DND-41 (cell line): ENCODE measurements at regions not wholly inside any gene's neighbourhood (a gene's known extent, or its start where the extent isn't known, plus 50 kb on each side); places are given as distances from the start of the nearest gene placed in this dataset.

Source experiments
- CTCF ChIP-seq: IDR thresholded peaks from 2 replicates; pipeline ENCODE4 v1.5.1; 2012; ENCODE audit warnings: borderline replicate concordance, low read length, moderate library complexity, mild to moderate bottlenecking; ENCODE audit not compliant: poor library complexity, severe bottlenecking; ENCODE audit errors: extremely low read depth
- EZH2 ChIP-seq: IDR thresholded peaks from 3 replicates; pipeline ENCODE4 v1.6.1; 2012; ENCODE audit warnings: borderline replicate concordance, low read depth, mild to moderate bottlenecking, moderate library complexity, low read length, inconsistent platforms; ENCODE audit not compliant: severe bottlenecking

- TF ChIP-seq CTCF (no peak), EZH2 (no peak)
These were observed 64.7 kb upstream of the XPA start for GRCh38 chr9:97761879-97762278.
